ENCODE measurements at regions not wholly inside any gene's neighbourhood (a gene's known extent, or its start where the extent isn't known, plus 50 kb on each side); places are given as distances from the start of the nearest gene placed in this dataset.
A peak's percentile ranks its signal among the peaks of the same experiment; 100 is the strongest.
"Not testable (repeated sequence)": the region's sequence is repeated elsewhere in the genome, so short reads cannot be mapped to it uniquely, and the experiment has no call there.

GRCh38 chr12:19804737-19805136, 365.4 kb downstream of the AEBP2 start:
- no peaks in the 10 kb centered on the region for H3K4me1 ChIP-seq
- TF ChIP-seq CTCF (IDR thresholded peaks at IDR 0.05): no peak

GRCh38 chr12:19808371-19808770, 369.1 kb downstream of the AEBP2 start:
- Histone ChIP-seq H3K36me3 (no peaks in the 10 kb centered on the region), H3K4me1 (no peaks in the 10 kb centered on the region), H3K27me3 (no peaks in the 10 kb centered on the region), H3K4me3 (no peak overlapping the region), H3K27ac (no peak overlapping the region), H3K9me3 (no peaks in the 10 kb centered on the region)
- no peak for TF ChIP-seq CTCF (IDR thresholded peaks at IDR 0.05)
- no peak for DNase-seq (ENCODE audit: low spot score)

More at GRCh38 chr12:19804737-19805136, 365.4 kb downstream of the AEBP2 start:
- H3K4me3 ChIP-seq: no peak overlapping the region
- no peaks in the 10 kb centered on the region for H3K9me3 ChIP-seq
- DNase-seq (ENCODE audit: low spot score): no peak
- no peaks in the 10 kb centered on the region for H3K27me3 ChIP-seq
- H3K27ac ChIP-seq: no peak overlapping the region
- H3K36me3 ChIP-seq: no peaks in the 10 kb centered on the region

DNA sequence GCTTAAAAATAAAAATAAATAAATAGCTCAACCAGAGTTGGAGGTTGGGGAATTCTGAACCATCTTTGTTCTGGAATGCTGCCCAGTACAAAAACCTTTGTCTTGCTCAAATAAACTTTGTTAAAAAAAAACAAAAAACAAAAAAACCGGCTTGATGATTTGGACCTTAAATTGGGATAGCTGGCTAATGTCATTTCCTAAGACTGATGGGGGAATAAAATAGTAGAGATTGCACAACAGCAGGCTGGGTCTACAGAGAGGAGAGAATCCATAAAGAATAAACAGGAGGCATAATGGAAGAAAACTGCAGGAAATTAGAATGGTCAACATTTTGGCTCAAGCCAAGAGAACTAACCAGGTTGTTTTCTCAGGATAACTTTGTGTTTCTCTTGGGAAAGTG, 370.9 kb downstream of the AEBP2 start:
- Histone ChIP-seq H3K4me1 (no peaks in the 10 kb centered on the region), H3K27ac (no peak overlapping the region), H3K9me3 (no peaks in the 10 kb centered on the region), H3K27me3 (no peaks in the 10 kb centered on the region), H3K36me3 (no peaks in the 10 kb centered on the region), H3K4me3 (no peak overlapping the region)
- no peak for DNase-seq (ENCODE audit: low spot score)
- no peak for TF ChIP-seq CTCF (IDR thresholded peaks at IDR 0.05)

DNA sequence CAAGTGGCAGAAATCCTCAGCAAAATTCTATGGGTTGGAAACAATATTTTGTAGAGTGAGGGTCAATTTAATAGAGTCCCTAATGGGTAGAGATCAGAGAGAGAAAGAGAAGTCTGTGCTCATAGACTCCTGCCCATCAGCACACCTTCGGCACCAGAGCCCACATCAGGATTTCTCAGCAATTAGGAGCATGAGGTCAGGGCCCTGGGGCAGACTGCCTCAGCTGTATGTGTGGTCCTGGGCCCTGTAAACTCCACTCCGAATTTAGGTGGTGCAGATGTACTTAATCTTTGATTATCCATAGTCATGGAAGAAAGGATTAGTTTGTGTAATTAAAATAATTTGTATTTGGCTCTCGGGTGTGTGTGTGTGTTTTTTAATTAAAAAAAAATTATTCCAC, 372.6 kb downstream of the AEBP2 start:
- Histone ChIP-seq H3K27me3 (no peaks in the 10 kb centered on the region), H3K27ac (no peak overlapping the region), H3K4me1 (no peaks in the 10 kb centered on the region), H3K9me3 (no peaks in the 10 kb centered on the region), H3K4me3 (no peak overlapping the region), H3K36me3 (no peaks in the 10 kb centered on the region)
- DNase-seq (ENCODE audit: low spot score): no peak
- no peak for TF ChIP-seq CTCF (IDR thresholded peaks at IDR 0.05)

GRCh38 chr12:19819231-19819630, 379.9 kb downstream of the AEBP2 start:
- Histone ChIP-seq H3K4me3 (no peak overlapping the region), H3K4me1 (no peaks in the 10 kb centered on the region), H3K27me3 (no peaks in the 10 kb centered on the region), H3K27ac (peak overlapping the region in 1 of 2 donors; percentile 37), H3K9me3 (no peaks in the 10 kb centered on the region), H3K36me3 (no peaks in the 10 kb centered on the region)
- TF ChIP-seq CTCF (IDR thresholded peaks at IDR 0.05): no peak
- DNase-seq (ENCODE audit: low spot score): peak; percentile 83

- Histone ChIP-seq H3K36me3 (no peaks in the 10 kb centered on the region), H3K9me3 (peaks cover 0 to under 1% of the 10 kb centered on the region in 2 donors), H3K4me3 (no peak overlapping the region), H3K4me1 (no peaks in the 10 kb centered on the region), H3K27me3 (no peaks in the 10 kb centered on the region), H3K27ac (no peak overlapping the region)
- no peak for DNase-seq (ENCODE audit: low spot score)
- no peak for TF ChIP-seq CTCF (IDR thresholded peaks at IDR 0.05)
Observed at GRCh38 chr12:19822476-19822875, 383.2 kb downstream of the AEBP2 start.

DNA sequence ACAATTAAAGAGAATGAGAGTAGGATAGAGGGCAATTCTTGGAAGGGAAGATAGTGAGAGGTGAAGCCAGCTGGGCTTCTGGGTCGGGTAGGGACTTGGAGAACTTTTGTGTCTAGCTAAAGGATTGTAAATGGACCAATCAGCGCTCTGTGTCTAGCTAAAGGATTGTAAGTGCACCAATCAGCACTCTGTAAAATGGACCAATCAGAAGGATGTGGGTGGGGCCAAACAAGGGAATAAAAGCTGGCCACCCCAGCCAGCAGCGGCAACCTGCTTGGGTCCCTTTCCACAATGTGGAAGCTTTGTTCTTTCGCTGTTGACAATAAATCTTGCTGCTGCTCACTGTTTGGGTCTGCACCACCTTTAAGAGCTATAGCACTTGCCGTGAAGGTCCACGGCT, 384.0 kb downstream of the AEBP2 start:
- not testable (repeated sequence) for H3K4me3 ChIP-seq; H3K27ac ChIP-seq; H3K36me3 ChIP-seq; H3K9me3 ChIP-seq; H3K4me1 ChIP-seq; H3K27me3 ChIP-seq; DNase-seq (ENCODE audit: low spot score)
